GM21528 (cell line): ENCODE measurements at regions not wholly inside any gene's neighbourhood (a gene's known extent, or its start where the extent isn't known, plus 50 kb on each side); places are given as distances from the start of the nearest gene placed in this dataset.
"Not testable (repeated sequence)": the region's sequence is repeated elsewhere in the genome, so short reads cannot be mapped to it uniquely, and the experiment has no call there.

ENCODE experiments used
- ATAC-seq: cut with Tn5 transposase; IDR thresholded peaks from one replicate; pipeline ENCODE4 v1.9.1; 2021; ENCODE audit warnings: mild to moderate bottlenecking, moderate library complexity; ENCODE audit not compliant: unreplicated experiment, low FRiP score

DNA sequence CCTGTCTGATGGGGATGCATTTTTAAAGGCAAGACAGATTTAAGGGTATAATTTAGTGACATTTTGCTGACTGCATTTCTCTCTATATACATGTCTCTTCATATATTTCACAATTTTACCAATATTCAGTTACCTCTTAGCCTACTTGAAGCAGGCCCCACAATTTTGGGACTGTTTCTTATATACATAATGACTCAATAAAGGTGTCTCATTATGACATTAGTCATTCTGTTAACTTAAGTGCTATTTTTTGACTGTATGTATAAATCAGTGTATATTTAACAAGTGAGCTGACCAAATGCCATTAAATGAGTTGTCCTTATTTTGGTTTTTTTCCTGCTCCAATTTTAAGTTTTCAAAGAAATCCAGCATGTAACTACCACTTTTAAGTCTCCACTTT is 313.3 kb downstream of the SOX4 start:
- no peak for ATAC-seq

GRCh38 chr6:21907291-21907690 is 313.7 kb downstream of the SOX4 start:
- no peak for ATAC-seq

GRCh38 chr6:21908161-21908848 is 314.8 kb downstream of the SOX4 start:
- ATAC-seq = no peak

DNA sequence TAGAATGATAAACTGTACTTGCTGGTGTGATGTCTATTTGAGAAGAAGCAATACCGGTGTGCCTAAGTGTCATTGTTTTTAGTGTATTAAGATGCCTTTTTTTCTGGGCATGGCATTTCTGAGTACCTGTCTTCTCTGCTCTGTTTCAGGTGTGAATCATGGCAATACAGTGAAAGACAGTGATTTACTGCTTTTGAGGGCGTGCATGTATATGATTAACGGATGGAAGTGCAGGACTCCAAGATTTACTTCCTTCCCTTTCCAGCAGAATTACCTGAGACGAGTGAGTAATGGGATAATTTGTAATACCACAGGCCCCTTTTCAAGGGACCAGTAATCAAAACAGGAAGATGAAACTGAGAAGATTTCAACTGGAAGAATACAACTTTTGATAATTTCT is 315.8 kb downstream of the SOX4 start:
- no peak for ATAC-seq

- no peak for ATAC-seq
Observed at GRCh38 chr6:21911208-21911607, 317.7 kb downstream of the SOX4 start.

DNA sequence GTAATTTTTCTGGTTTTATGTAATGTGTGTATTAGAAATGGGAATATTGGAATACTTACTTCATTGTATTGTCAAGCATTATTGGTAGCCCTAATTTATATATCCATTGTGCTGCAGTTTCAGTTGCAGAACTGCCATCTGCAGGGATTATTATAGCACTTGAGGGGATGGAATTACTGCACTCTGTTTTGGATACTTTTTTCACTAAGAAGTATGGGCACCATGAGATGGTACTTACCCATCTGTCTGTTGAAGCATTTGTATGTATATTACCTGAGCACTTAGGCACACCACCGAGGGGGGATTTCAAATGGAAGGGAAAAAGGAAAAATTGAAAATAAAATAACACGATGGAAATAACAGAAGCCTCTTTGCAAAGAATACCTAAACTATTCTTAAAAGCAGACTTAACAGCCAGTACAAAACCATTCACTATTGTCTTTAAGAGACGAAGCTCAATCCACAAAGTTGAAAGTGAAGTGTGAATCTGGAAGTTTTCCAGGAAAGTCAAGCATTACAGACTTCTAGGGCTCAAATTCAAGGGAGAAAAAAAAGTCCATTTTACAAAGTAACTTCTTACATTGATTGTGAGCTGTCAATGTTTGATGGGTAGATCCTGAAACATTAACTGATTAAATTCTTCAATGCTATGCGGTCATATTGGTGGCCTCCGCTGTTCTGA is 318.7 kb downstream of the SOX4 start:
- no peak for ATAC-seq

DNA sequence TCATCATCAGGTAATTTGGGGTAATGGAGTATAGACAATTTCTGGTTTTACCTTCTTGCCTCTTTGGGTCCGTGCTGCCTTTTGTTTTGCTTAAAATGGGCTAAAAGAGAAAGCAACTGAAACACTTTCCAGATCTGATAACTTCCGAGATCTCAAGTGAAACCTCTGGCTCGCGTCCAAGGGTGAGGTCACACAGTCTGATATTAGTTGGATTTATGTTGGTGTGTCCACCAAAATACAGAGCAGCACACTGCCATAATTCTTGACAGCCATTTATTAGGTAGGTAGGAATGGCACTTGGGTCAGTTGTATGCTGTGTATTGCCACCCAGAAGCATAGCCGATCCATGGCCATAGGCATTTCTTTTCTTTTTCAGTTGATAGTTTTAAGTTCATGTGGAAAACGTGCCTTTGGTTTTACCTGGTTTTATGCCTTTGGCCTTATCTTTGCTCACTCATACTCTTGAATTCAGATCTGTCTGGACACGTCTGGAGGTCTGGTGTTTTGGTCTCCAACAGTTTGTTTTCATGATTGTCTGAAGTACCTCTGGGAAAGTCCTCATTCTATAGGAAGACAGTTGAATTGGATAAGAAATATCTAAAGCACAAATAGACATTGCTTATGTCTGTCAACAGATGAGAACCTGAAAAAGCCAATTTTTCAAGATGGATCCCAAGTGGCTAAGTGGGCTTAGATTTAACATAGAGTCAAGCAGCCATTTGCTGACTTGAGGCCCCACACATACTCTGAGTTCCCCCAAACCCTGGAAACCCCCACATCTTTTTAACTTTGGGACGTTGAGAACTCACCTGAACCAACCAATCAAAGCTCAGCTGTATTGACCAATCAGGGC is 320.8 kb downstream of the SOX4 start:
- no peak for ATAC-seq

- no peak for ATAC-seq
Observed at GRCh38 chr6:21915707-21916260, 322.2 kb downstream of the SOX4 start.

GRCh38 chr6:21918041-21918440 is 324.5 kb downstream of the SOX4 start:
- no peak for ATAC-seq

DNA sequence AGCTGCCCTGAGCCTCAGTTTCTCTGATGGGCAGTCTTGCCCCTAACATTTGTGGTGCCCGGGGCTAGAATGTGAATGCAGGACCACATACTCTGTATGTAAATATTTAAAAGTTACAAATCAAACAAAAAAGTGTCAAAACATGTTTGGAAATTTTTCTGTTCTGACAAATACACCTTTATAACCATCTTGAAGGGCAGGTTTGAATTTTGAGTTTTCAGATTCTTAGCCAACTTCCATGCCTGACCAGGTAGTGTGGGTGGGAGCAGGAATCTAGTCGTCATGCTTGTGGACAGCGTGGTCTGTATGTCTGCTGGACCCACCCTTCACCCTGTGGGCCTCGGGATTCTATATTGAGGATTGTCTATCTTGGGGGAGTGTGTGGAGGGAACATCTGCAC is 325.1 kb downstream of the SOX4 start:
- ATAC-seq = no peak

DNA sequence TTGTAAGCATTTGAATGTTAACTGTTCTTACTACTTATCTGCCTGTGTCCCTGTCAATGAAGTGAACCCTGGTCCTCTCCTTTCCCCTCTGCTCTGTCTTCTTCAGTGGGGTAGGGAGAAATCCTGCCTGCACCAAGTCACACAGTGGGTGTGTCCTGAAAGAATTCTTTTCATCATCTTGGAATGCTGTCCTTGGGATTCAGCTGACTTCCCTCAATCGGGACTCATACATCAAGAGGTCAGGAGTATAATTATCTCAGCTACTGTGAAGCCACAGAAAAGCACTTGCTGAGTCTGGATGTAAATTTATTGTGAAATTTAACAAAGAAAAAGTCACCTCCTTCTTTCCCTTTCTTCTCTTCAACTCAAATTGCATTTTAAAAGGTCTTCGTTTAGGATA is 328.5 kb downstream of the SOX4 start:
- ATAC-seq = no peak

- ATAC-seq = no peak
Observed at GRCh38 chr6:21924002-21924401, 330.5 kb downstream of the SOX4 start.

DNA sequence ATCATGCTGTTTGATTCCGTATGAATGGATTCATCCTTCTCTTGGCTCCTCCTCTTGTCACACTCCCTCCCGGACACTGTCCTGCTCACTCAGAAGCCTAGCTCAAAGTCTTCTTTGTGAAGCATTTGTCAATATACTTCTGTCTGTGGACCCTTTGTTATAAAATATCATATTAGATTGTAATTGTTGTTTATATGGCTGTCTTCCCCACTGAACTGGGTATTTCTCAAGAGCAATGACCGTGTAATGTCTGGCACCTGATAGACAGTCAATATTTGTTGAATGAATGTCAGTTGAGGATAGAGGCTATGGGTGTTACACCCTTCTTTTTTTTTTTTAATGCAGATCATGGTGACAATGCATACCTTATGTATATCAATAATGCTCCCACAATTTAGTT is 335.3 kb downstream of the SOX4 start:
- no peak for ATAC-seq

DNA sequence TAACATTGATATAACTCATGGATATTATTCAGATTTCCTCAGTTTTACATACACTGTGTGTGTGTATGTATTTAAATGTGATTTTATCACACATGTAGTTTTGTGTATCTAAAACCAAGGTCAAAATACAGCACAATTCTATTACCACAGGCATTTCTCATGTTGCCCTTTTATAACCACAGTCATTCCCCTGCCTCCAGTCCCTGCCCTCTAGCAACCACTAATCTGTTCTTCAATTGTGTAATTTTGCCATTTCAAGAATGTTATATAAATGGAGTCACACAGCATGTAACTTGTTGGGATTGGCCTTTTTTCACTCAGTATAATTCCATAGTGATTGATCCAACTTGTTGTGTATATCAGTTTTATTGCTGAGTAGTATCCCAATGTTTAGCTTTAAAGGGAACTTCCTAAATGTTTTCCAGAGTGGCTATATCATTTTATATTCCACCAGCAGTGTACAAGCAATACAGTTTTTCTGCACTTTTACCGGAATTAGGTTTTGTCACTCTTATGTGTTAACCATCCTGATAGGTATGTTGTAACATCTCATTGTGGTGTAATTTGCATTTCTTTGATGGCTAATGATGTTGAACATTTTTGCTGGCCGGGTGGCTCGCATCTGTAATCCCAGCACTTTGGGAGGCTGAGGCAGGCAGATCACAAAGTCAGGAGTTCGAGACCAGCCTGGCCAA is 338.2 kb downstream of the SOX4 start:
- no peak for ATAC-seq

DNA sequence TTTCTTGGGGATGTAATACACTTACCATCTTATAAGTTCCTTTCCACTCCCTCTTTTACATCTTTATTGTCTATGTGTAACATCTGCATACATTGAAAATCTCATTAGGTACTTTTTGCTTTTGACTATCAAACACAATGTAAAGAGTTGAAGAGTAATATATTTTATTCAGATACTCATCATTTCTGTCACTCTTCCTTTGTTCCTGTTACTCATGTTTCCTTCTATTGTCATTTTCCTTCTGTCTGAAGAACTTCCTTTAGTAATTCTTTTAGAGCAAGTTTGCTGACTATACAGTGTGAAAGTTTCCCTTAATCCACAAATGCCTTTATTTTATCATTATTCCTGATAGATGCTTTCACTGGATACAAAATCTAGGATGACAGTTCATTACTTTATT is 339.8 kb downstream of the SOX4 start:
- no peak for ATAC-seq

DNA sequence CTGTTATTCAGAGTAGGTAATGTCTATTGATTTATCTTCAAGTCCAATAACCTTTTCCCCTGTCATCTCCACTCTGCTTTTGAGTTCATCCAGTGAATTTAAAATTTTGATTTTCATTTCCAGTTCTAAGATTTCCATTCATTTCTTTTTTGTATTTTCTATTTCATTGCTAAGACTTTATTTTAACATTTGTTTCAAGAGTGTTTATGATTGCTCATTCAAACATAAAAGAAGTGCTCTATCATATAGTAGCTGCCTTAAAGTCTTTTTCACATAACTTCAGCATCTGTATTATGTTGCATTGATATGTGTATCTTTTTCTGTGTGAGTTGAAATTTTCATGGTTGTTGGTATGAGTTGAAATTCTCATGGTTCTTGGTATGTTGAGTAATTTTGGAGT is 341.6 kb downstream of the SOX4 start:
- no peak for ATAC-seq

GRCh38 chr6:21935561-21936028 is 342.0 kb downstream of the SOX4 start:
- ATAC-seq = no peak

- no peak for ATAC-seq
Observed at GRCh38 chr6:21937466-21937865, 343.9 kb downstream of the SOX4 start.

DNA sequence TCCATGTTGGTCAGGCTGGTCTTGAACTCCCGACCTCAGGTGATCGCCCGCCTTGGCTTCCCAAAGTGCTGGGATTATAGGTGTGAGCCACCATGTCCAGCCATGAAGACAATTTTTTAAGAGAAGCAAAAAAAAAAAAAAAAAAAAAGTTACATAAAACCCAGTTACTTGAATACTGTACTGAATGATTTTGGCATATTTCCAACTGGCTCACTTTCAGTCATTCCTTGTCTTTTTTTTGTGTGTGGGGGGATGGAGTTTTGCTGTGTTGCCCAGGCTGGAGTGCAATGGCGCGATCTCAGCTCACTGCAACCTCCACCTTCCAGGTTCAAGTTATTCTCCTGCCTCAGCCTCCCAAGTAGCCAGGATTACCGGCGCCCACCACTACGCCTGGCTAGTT is 345.5 kb downstream of the SOX4 start:
- not testable (repeated sequence) for ATAC-seq

DNA sequence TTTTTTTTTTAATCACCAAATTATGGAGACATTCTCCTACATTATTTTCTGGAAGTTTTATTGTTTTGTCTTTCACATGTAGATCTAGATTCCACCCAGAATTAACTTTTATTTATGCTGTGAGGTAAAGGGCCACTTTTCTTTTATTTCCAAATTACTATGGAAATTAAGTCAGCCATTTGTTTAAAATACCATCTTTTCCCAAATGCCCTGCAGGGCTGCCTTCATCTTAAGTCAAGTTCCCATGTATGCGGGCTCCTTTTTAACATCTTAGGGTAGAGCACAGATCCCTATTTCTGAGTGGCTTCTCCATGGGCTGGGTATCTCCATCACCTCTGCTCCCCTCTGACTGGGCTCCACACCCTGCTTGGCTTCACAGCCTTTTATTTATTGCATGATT is 348.4 kb downstream of the SOX4 start:
- no peak for ATAC-seq
